ENCODE measurements at regions not wholly inside any gene's neighbourhood (a gene's known extent, or its start where the extent isn't known, plus 50 kb on each side); places are given as distances from the start of the nearest gene placed in this dataset.
A peak's percentile ranks its signal among the peaks of the same experiment; 100 is the strongest.

DNA sequence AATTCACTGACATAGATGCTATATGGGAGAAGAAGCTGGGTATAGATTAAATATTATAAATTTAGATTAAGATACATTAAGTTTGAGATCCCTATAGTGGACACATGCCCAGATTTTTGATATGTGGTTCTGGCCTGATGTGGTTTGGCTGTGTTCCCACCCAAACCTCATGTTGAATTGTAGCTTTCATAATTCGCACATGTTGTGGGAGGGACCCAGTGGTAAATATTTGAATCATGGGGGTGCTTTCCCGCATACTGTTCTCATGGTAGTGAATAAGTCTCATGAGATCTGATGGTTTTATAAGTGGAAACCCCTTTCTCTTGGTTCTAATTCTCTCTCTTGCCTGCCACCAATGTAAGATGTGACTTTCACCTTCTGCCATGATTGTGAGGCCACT is 189.4 kb upstream of the CD96 start:
- DNase-seq (ENCODE audit: low read depth) = peak; percentile 21

DNA sequence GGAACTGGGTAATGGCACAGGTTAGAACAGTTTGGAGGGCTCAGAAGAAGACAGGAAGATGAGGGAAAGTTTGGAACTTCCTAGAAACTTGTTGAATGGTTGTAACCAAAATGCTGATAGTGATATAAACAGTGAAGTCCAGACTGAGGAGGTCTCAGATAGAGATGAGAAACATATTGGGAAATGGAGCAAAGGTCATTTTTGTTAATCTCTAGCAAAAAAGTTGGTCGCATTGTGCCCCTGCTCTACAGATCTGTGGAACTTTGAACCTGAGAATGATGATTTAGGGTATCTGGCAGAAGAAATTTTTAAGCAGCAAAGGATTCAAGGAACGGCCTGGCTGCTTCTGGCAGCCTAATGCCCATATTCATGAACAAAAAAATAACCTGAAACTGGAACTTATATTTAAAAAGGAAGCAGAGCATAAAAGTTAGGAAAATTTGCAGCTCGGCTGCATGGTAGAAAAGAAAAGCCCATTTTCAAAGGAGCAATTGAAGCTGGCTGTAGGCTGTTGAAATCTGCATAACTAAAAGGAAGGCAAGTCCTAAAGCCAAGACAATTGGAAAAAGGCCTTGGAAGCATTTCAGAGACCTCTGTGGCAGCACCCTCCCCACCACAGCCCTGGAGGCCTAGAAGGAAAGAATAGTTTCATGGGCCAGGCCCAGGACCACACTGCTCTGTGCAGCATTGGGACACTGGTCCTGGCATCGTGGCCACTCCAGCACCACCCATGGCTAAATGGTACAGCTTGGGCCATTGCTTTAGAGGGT is 182.6 kb upstream of the CD96 start:
- DNase-seq (ENCODE audit: low read depth) = no peak

GRCh38 chr3:111362381-111363009 is 179.5 kb upstream of the CD96 start:
- DNase-seq (ENCODE audit: low read depth) = no peak

DNA sequence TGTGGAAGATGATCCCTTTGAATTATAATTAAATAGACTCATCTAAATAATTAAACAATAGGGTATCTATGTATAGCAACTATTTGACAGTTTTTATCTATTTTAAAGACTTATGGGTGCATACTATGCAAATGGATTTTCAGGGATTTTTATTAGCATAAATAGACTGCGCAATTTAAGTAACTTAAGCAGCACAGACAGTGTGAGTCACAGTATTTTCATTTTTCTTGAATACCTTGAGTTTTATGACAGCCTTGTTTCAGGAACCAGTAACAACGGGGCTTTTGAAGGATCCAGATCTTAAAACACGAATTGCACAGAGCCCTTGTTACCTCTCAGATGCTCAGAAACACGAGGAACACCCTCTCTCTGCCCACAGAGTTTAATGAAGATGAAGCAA is 175.5 kb upstream of the CD96 start:
- no peak for DNase-seq (ENCODE audit: low read depth)

GRCh38 chr3:111368056-111368455 is 173.9 kb upstream of the CD96 start:
- DNase-seq (ENCODE audit: low read depth) = peak; percentile 7

- no peak for DNase-seq (ENCODE audit: low read depth)
These were observed 172.0 kb upstream of the CD96 start for GRCh38 chr3:111369958-111370357.

DNA sequence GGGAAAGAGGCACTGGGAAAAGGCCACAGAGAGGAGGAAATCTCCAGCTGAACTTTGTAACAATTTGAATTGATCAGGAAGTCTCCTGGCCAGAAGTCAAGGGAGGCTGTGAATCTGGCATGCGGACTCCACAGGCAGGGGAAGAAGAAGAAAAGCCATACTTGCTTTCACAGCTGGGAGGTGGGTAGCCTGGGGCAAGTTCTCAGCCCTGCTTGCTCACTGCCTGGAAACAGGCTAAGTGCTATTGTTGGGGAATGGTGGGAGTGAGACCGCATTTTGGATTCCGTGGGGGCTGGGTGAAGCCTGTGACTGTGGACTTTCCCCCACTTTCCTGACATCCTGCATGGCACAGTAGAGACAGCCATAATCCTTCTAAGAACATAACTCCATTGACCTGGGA is 168.8 kb upstream of the CD96 start:
- DNase-seq (ENCODE audit: low read depth) = no peak

DNA sequence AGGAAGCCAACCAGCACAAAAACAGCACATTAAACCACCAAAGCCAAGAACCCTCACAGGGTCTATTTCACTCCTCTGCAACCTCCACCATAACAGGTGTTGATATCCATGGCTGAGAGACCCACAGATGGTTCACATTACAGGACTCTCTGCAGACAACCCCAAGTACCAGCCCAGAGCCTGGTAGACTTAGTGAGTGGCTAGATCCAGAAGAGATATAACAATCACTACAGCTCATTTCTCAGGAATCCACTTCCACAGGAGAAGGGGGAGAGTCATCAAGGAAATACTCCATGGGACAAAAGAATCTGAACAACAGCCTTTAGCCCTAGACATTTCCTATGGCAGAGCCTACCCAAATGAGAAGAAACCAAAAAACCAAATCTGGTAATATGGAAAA is 168.1 kb upstream of the CD96 start:
- DNase-seq (ENCODE audit: low read depth) = peak; percentile 17

GRCh38 chr3:111385971-111386495 is 156.0 kb upstream of the CD96 start:
- no peak for DNase-seq (ENCODE audit: low read depth)

- peak; percentile 14 for DNase-seq (ENCODE audit: low read depth)
These were observed 149.1 kb upstream of the CD96 start for GRCh38 chr3:111392894-111393398.

DNA sequence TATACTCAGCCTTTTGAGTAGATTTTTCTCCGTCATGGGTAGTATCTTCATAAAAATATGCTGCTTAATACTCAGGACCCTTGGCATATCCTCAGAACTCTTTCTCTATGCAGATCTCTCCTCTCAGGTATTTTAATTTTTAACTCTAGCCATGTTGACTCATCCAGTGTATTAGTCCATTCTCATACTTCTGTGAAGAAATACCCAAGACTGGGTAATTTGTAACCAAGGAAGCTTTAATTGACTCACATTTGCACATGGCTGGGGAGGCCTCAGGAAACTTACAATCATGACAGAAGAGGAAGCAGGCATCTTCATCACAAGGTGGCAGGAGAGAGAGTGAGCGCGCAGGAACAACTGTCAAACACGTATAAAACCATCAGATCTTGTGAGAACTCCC is 129.3 kb upstream of the CD96 start:
- DNase-seq (ENCODE audit: low read depth) = no peak

GRCh38 chr3:111414531-111414930 is 127.5 kb upstream of the CD96 start:
- DNase-seq (ENCODE audit: low read depth) = no peak

DNA sequence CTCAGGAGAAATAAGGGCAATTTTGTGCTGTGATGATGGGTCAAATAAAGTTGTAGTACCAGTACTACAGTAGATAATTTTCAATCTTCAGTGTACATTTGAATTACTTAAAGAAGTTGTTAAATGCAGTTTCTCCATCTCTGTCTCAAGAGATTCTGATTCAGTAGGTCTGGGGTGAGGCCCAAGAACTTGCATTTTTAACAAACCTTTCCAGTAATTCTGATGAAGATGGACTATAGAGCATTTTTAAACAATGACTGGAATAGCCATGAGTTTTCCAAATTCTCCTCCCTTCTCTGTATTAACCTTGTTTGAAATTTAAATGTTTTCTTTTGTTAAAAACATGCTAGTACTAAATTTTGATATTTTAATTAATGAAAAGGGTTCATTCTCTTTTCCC is 127.0 kb upstream of the CD96 start:
- no peak for DNase-seq (ENCODE audit: low read depth)

GRCh38 chr3:111418391-111418790 is 123.6 kb upstream of the CD96 start:
- no peak for DNase-seq (ENCODE audit: low read depth)

- DNase-seq (ENCODE audit: low read depth) = no peak
These were observed 113.7 kb upstream of the CD96 start for GRCh38 chr3:111428301-111428700.

DNA sequence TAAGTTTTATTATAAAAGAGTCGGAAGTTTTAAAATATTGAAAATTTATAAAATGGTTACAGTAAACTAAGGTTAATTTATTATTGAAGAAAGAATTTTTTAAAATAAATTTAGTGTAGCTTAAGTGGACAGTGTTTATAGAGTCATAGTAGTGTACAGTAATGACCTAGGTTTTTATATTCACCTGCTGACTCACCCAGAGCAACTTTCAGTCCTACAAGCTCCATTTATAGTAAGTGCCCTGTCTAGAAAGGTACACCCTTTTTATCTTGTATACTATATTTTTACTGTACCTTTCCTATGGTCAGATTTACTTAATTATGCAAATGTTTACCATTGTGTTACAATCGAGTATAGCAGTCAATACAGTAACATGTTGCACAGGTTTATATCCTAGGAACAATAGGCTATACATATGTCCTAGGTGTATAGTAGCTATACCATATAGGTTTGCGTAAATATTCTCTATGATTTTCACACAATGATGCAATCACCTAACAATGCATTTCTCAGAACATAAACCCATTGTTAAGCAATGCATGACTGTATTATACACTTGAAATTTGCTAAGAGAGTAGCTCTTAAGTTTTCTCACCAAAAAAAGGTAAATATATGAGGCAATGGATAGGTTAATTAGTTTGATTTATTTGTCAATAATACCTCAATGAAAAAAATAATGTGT is 106.9 kb upstream of the CD96 start:
- no peak for DNase-seq (ENCODE audit: low read depth)

DNA sequence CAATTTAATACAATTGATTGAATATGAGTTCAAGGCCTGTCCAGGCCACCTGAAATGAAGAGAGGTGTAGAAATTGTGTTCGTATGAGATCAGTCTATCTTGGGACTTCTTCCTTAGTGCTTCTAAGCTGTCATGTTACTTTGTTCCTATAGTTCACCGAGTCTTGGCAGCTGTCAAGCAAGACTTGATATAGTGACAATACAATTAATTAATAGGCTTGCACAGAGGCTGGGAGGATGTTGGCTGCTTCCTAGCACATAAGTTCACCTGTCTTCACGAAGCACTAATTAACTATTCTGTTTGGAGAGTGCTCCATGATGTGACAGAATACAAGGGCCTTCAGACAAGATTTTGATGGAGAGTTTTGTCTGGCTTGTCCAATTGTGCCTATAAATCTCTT is 103.7 kb upstream of the CD96 start:
- DNase-seq (ENCODE audit: low read depth) = no peak

DNA sequence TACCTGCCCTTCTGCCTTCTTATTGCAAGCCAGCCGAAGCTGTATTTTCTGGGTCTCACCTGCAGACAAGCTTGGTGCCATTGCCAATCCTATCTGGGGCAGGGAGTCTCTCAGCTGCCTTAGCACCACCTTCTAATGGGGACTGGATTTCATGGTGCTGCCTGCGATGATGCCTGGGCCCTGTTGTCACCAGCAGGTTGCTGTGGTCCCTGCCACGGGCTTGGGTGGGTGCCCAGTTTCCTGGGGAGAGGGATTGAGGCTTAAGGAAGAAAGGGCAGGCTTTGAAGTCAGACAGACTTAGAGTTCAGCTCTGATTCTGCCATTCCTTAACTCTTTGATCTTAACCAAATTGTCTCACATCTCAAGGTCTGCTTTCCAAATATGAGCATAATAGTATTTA is 87.4 kb upstream of the CD96 start:
- DNase-seq (ENCODE audit: low read depth) = no peak

GRCh38 chr3:111465081-111465670 is 76.8 kb upstream of the CD96 start:
- DNase-seq (ENCODE audit: low read depth) = no peak

DNA sequence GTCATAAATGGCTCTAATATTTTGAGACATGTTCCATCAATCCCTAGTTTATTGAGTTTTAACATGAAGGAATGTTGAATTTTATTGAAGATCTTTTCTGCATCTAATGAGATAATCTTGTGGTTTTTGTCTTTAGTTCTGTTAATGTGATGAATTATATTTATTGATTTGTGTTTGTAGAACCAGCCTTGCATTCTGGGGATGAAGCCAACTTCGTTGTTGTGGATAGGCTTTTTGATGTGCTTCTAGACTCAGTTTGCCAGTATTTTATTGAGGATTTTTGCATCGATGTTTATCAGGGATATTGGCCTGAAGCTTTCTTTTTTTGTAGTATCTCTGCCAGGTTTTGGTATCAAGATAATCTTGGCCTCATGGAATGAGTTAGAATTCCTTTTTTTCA is 72.0 kb upstream of the CD96 start:
- no peak for DNase-seq (ENCODE audit: low read depth)

GRCh38 chr3:111471831-111472230 is 70.2 kb upstream of the CD96 start:
- peak; percentile 11 for DNase-seq (ENCODE audit: low read depth)

GRCh38 chr3:111472556-111472955 is 69.4 kb upstream of the CD96 start:
- no peak for DNase-seq (ENCODE audit: low read depth)

DNA sequence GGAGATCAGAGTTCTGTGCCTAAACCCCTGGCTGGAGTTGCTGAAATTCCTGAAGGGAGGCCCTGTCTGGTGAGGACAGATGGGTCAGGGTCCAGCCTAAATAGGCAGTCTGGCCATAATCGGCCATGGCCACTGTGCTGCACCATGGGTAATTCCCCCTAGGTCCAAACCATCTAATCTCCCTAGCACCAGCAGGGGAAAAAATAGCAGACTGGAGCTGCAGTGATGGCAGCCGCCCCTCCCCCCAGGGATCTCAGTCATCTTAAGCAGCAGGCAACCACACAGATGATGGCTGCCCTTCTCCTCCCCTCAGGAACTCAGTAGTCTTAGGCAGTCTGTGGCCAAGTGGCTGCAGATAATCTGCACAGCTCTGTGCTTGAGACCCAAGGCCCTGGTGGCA is 68.4 kb upstream of the CD96 start:
- peak; percentile 1 for DNase-seq (ENCODE audit: low read depth)
